HepG2 (cell line): ENCODE measurements at regions not wholly inside any gene's neighbourhood (a gene's known extent, or its start where the extent isn't known, plus 50 kb on each side); places are given as distances from the start of the nearest gene placed in this dataset.

ENCODE experiments used
- ATAC-seq: fragments of 200-7000 bp; cut with Tn5 transposase; 3 replicates; pipeline ENCODE4 v1.9.1; 2020; ENCODE audit warnings: mild to moderate bottlenecking, moderate library complexity
- BruUV-seq: library from RNA; stranded (reverse); fragments of 400-500 nt; replicated peaks from 2 replicates; lab custom pipeline; 2021; lab: Mats Ljungman, UMichigan
- CTCF ChIA-PET: fragments of 300-600 bp; formaldehyde crosslinking; extraction: SDS; loops from one replicate; lab custom pipeline; 2021; ENCODE audit warnings: low total read pairs, inconsistent platforms, low intra/inter-chr PET ratio; lab: Yijun Ruan, JAX
- POLR2A ChIA-PET: fragments of 350-600 bp; sonication (Branson Sonifier 250); formaldehyde crosslinking; loops from one replicate; lab custom pipeline; 2020; ENCODE audit warnings: antibody characterized with exemption, inconsistent platforms; lab: Yijun Ruan, JAX
- DNase-seq: peaks from one replicate; pipeline ENCODE4 v3.0.0-alpha.2; 2015; ENCODE audit warnings: low spot score
- FAIRE-seq: peaks from 3 replicates; lab custom pipeline; 2011; peaks lifted over from hg19 to GRCh38; lab: Jason Lieb, UNC
- H2AFZ ChIP-seq: one replicate; pipeline ENCODE4 v1.6.1; 2011; ENCODE audit warnings: low read length, inconsistent platforms
- H3K27ac ChIP-seq: fragments of 300-600 bp; 3 replicates; pipeline ENCODE4 v1.8.0; 2011; ENCODE audit warnings: mixed run types, mild to moderate bottlenecking, mixed read lengths, low read length, inconsistent platforms; ENCODE audit not compliant: insufficient read depth; ENCODE audit errors: extremely low read length
- H3K27me3 ChIP-seq, 2 experiments: fragments of 200-600 bp in 1 of 2; 2 replicates in 1 of 2; 3 replicates in 1 of 2; pipeline versions ENCODE4 v1.6.0 to v1.8.0; 2011; ENCODE audit warnings: low read length in 2 of 2, mild to moderate bottlenecking in 2 of 2, moderate library complexity in 2 of 2, inconsistent platforms in 1 of 2; ENCODE audit not compliant: insufficient read depth in 2 of 2, control insufficient read depth in 1 of 2
- H3K36me3 ChIP-seq, 2 experiments: fragments of 200-600 bp in 1 of 2; replicated peaks in 1 of 2; 2 replicates in 1 of 2; 3 replicates in 1 of 2; pipeline versions ENCODE4 v1.5.1 to v1.8.0; 2011; ENCODE audit warnings: low read length in 2 of 2, inconsistent platforms in 1 of 2; ENCODE audit not compliant: insufficient read depth in 2 of 2, control insufficient read depth in 1 of 2
- H3K4me1 ChIP-seq: 2 replicates; pipeline ENCODE4 v1.5.1; 2012; ENCODE audit warnings: low read length, inconsistent platforms; ENCODE audit not compliant: insufficient read depth
- H3K4me2 ChIP-seq: 2 replicates; pipeline ENCODE4 v1.6.0; 2011; ENCODE audit warnings: low read depth, low read length, inconsistent platforms
- H3K4me3 ChIP-seq, 3 experiments: fragments of 200-600 bp in 1 of 3; sonication (generic), shearing (Covaris generic) in 1 of 3; replicated peaks in 1 of 3; 2 replicates each; pipeline ENCODE4 v1.5.1; 2011 to 2016; ENCODE audit warnings: low read length in 3 of 3, inconsistent platforms in 2 of 3, low read depth in 2 of 3, mild to moderate bottlenecking in 2 of 3, control low read depth in 1 of 3, mixed read lengths in 1 of 3; ENCODE audit not compliant: insufficient read depth in 1 of 3
- H3K79me2 ChIP-seq: one replicate; pipeline ENCODE4 v1.6.1; 2011; ENCODE audit warnings: low read length, inconsistent platforms; ENCODE audit not compliant: insufficient read depth
- H3K9ac ChIP-seq: 2 replicates; pipeline ENCODE4 v1.6.0; 2011; ENCODE audit warnings: mild to moderate bottlenecking, low read depth, low read length, inconsistent platforms; ENCODE audit not compliant: insufficient read depth
- H3K9me3 ChIP-seq: 2 replicates; pipeline ENCODE4 v1.5.1; 2012; ENCODE audit warnings: mild to moderate bottlenecking, low read length
- H4K20me1 ChIP-seq: 2 replicates; pipeline ENCODE4 v1.6.0; 2011; ENCODE audit warnings: inconsistent platforms, mild to moderate bottlenecking, low read length, moderate library complexity; ENCODE audit not compliant: insufficient read depth
- CHD2 ChIP-seq: IDR thresholded peaks from 2 replicates; pipeline ENCODE4 v1.6.1; 2011; ENCODE audit warnings: low read depth, low read length, improper control_type of control experiment
- HDAC6 ChIP-seq: fragments of 200-600 bp; sonication (generic); IDR thresholded peaks from 2 replicates; pipeline ENCODE4 v1.7.0; 2017; ENCODE audit warnings: mild to moderate bottlenecking, antibody characterized with exemption, low read length, low read depth
- JUNB ChIP-seq: sonication (generic); formaldehyde crosslinking; IDR thresholded peaks from 2 replicates; pipeline ENCODE4 v1.8.0; 2022; ENCODE audit warnings: missing genetic modification reagents, mild to moderate bottlenecking, borderline replicate concordance
- SP1 ChIP-seq, 2 experiments: fragments of 450-650 bp in 1 of 2; sonication (generic) in 1 of 2; formaldehyde crosslinking in 1 of 2; IDR thresholded peaks; 2 replicates each; pipeline versions ENCODE4 v1.4.0 to v1.6.1; 2016 to 2020; ENCODE audit warnings: missing genetic modification reagents in 1 of 2
- WGBS: methylation state at CpG from one replicate; pipeline ENCODE4 v1.1.6; 2017; ENCODE audit warnings: low lambda C conversion rate; 5-methylcytosine and 5-hydroxymethylcytosine counted together
- in situ Hi-C: cut with HindIII; loops from 2 replicates; pipeline ENCODE4 v1.10.0; 2017; ENCODE audit warnings: low pct_unique_long_range_greater_than_20kb; ENCODE audit not compliant: extremely low pct_ligation_motif_present
- intact Hi-C: fragments of 100-400 bp; cut with micrococcal nuclease; formaldehyde crosslinking; loops from one replicate; pipeline ENCODE4 v1.10.0; 2022; ENCODE audit not compliant: unreplicated experiment

DNA sequence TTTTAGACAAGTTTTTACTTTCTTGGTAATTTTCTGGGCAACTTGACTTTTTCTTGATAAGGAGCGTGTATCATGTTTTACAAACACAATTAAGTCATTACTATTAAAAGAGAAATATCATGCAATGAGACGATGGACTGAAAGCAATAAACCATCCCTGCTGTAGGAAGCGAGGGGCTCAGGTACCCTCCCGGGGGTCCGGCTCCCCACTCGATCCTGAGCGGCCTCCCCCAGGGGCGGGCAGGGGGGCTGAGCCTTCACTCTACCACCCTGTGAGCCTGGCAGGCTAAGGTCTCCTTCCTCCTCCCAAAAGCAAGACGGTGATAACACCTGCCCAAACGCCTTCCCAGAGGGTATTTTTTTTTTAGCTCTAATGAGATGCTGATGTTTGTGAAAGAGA is 51.8 kb upstream of the ADGRA1 start:
- FAIRE-seq (no peak), ATAC-seq (no peak)
- no peak overlapping the region for H3K4me2 ChIP-seq
- in situ Hi-C loops = no loop called here
- intact Hi-C loops = no loop called here
- H3K27ac ChIP-seq = no peak overlapping the region
- TF ChIP-seq HDAC6 (no peak), JUNB (CRISPR knock-in tag) (no peak)
- TF ChIP-seq, all 625 proteins: peak for 0
- CTCF ChIA-PET = no interaction called here
- H3K4me1 ChIP-seq = no peaks in the 10 kb centered on the region
- no peaks in the 10 kb centered on the region for H3K9me3 ChIP-seq
- no peaks in the 10 kb centered on the region for H3K36me3 ChIP-seq
- H4K20me1 ChIP-seq = no peaks in the 10 kb centered on the region
- no peak for DNase-seq
- H3K27me3 ChIP-seq = peaks cover 17 to 86% of the 10 kb centered on the region in 2 experiments; a peak in 4 of 5 replicates
- no peak overlapping the region for H2AFZ ChIP-seq
- no TSS peak for BruUV-seq
- no peak overlapping the region for H3K4me3 ChIP-seq
- H3K9ac ChIP-seq = no peak overlapping the region
- WGBS = 20% methylated on average over 8 of the region's 10 CpGs
- POLR2A ChIA-PET = no interaction called here
- H3K79me2 ChIP-seq = no peaks in the 10 kb centered on the region

DNA sequence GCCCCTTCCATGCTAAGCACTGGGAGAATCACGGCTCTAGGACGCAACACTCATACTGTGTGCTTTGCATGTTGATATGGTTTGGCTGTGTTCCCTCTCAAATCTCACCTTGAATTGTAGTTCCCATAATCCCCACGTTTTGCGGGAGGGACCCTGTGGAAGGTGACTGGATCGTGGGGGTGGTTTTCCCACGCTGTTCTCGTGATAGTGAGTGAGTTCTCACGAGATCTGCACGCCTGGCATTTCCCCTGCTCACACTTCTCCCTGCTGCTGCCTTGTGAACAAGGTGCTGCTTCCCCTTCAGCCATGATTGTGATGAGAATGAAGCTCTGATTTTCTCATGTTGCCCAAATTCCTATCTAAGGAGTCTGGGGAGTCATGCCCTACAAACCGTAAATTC is 53.0 kb upstream of the ADGRA1 start:
- WGBS = 0% methylated on average over 8 of the region's 10 CpGs
- Histone ChIP-seq H3K27ac (no peak overlapping the region), H4K20me1 (no peaks in the 10 kb centered on the region), H3K79me2 (no peaks in the 10 kb centered on the region), H3K4me1 (no peaks in the 10 kb centered on the region), H3K9me3 (no peaks in the 10 kb centered on the region), H3K4me3 (no peak overlapping the region), H2AFZ (no peak overlapping the region), H3K9ac (no peak overlapping the region), H3K27me3 (peaks cover 16 to 86% of the 10 kb centered on the region in 2 experiments), H3K4me2 (no peak overlapping the region), H3K36me3 (no peaks in the 10 kb centered on the region)
- intact Hi-C loops (no loop called here), in situ Hi-C loops (no loop called here)
- ATAC-seq (no peak), DNase-seq (no peak), FAIRE-seq (no peak)
- CTCF ChIA-PET = no interaction called here
- POLR2A ChIA-PET = no interaction called here
- BruUV-seq = no TSS peak
- TF ChIP-seq SP1 (IDR thresholded peaks at IDR 0.05) (no peak), SP1 (CRISPR knock-in tag; IDR thresholded peaks at IDR 0.05) (no peak), CHD2 (0 out of 2 replicates have a peak, but pooled peaks have one; percentile 40)
